ENCODE measurements at regions not wholly inside any gene's neighbourhood (a gene's known extent, or its start where the extent isn't known, plus 50 kb on each side); places are given as distances from the start of the nearest gene placed in this dataset.

- no peak for TF ChIP-seq EZH2phosphoT487 (IDR thresholded peaks at IDR 0.05; ENCODE audit: borderline replicate concordance, low read length)
- TF ChIP-seq CTCF (IDR thresholded peaks at IDR 0.05; ENCODE audit: low read depth, low read length, poor library complexity, severe bottlenecking), result no peak
- Histone ChIP-seq H4K20me1 (ENCODE audit: control insufficient read depth, insufficient read depth, low read depth, low read length) (no peaks in the 10 kb centered on the region), H3F3A (ENCODE audit: control insufficient read depth, insufficient read depth) (no peaks in the 10 kb centered on the region), H3K79me2 (ENCODE audit: control insufficient read depth, low read length) (no peaks in the 10 kb centered on the region), H3K4me2 (ENCODE audit: low read length) (no peak overlapping the region), H3K4me1 (ENCODE audit: control insufficient read depth, low read length) (no peaks in the 10 kb centered on the region), H3K27me3 (ENCODE audit: control insufficient read depth, low read length) (no peaks in the 10 kb centered on the region), H3K9me3 (ENCODE audit: control insufficient read depth, insufficient read depth, low read length) (no peaks in the 10 kb centered on the region), H3K27ac (ENCODE audit: low read depth, low read length) (no peak overlapping the region), H3K36me3 (ENCODE audit: control insufficient read depth, low read length) (no peaks in the 10 kb centered on the region), H3K4me3 (ENCODE audit: low read length) (no peak overlapping the region), H3K9me2 (replicated peaks; ENCODE audit: control insufficient read depth, low read length) (no peaks in the 10 kb centered on the region)
These were observed 1239.7 kb upstream of the CELF4 start for GRCh38 chr18:38805256-38805655.

- no peaks in the 10 kb centered on the region for H3K79me2 ChIP-seq (ENCODE audit: control insufficient read depth, low read length)
- no peaks in the 10 kb centered on the region for H4K20me1 ChIP-seq (ENCODE audit: control insufficient read depth, insufficient read depth, low read depth, low read length)
- no peaks in the 10 kb centered on the region for H3K9me2 ChIP-seq (replicated peaks; ENCODE audit: control insufficient read depth, low read length)
- no peaks in the 10 kb centered on the region for H3K27me3 ChIP-seq (ENCODE audit: control insufficient read depth, low read length)
- no peak overlapping the region for H3K27ac ChIP-seq (ENCODE audit: low read depth, low read length)
- no peaks in the 10 kb centered on the region for H3K9me3 ChIP-seq (ENCODE audit: control insufficient read depth, insufficient read depth, low read length)
- H3K4me1 ChIP-seq (ENCODE audit: control insufficient read depth, low read length), result no peaks in the 10 kb centered on the region
- no peak overlapping the region for H3K4me3 ChIP-seq (ENCODE audit: low read length)
- TF ChIP-seq CTCF (IDR thresholded peaks at IDR 0.05; ENCODE audit: low read depth, low read length, poor library complexity, severe bottlenecking) (no peak), EZH2phosphoT487 (IDR thresholded peaks at IDR 0.05; ENCODE audit: borderline replicate concordance, low read length) (no peak)
- no peaks in the 10 kb centered on the region for H3K36me3 ChIP-seq (ENCODE audit: control insufficient read depth, low read length)
- no peaks in the 10 kb centered on the region for H3F3A ChIP-seq (ENCODE audit: control insufficient read depth, insufficient read depth)
- no peak overlapping the region for H3K4me2 ChIP-seq (ENCODE audit: low read length)
These were observed 1236.0 kb upstream of the CELF4 start for GRCh38 chr18:38801640-38802039.

- Histone ChIP-seq H3F3A (ENCODE audit: control insufficient read depth, insufficient read depth) (no peaks in the 10 kb centered on the region), H4K20me1 (ENCODE audit: control insufficient read depth, insufficient read depth, low read depth, low read length) (no peaks in the 10 kb centered on the region), H3K4me2 (ENCODE audit: low read length) (no peak overlapping the region), H3K36me3 (ENCODE audit: control insufficient read depth, low read length) (no peaks in the 10 kb centered on the region), H3K9me3 (ENCODE audit: control insufficient read depth, insufficient read depth, low read length) (no peaks in the 10 kb centered on the region), H3K4me3 (ENCODE audit: low read length) (no peak overlapping the region), H3K9me2 (replicated peaks; ENCODE audit: control insufficient read depth, low read length) (no peaks in the 10 kb centered on the region), H3K4me1 (ENCODE audit: control insufficient read depth, low read length) (no peaks in the 10 kb centered on the region), H3K27me3 (ENCODE audit: control insufficient read depth, low read length) (no peaks in the 10 kb centered on the region), H3K27ac (ENCODE audit: low read depth, low read length) (no peak overlapping the region), H3K79me2 (ENCODE audit: control insufficient read depth, low read length) (no peaks in the 10 kb centered on the region)
- no peak for TF ChIP-seq CTCF (IDR thresholded peaks at IDR 0.05; ENCODE audit: low read depth, low read length, poor library complexity, severe bottlenecking)
- TF ChIP-seq EZH2phosphoT487 (IDR thresholded peaks at IDR 0.05; ENCODE audit: borderline replicate concordance, low read length), result no peak
These were observed 1231.2 kb upstream of the CELF4 start for GRCh38 chr18:38796762-38797161.

- H3K4me3 ChIP-seq (ENCODE audit: low read length), result no peak overlapping the region
- no peak overlapping the region for H3K27ac ChIP-seq (ENCODE audit: low read depth, low read length)
- H3K4me2 ChIP-seq (ENCODE audit: low read length), result no peak overlapping the region
- H3K9me2 ChIP-seq (replicated peaks; ENCODE audit: control insufficient read depth, low read length), result no peaks in the 10 kb centered on the region
- H4K20me1 ChIP-seq (ENCODE audit: control insufficient read depth, insufficient read depth, low read depth, low read length), result no peaks in the 10 kb centered on the region
- no peaks in the 10 kb centered on the region for H3K79me2 ChIP-seq (ENCODE audit: control insufficient read depth, low read length)
- H3K4me1 ChIP-seq (ENCODE audit: control insufficient read depth, low read length), result no peaks in the 10 kb centered on the region
- H3K27me3 ChIP-seq (ENCODE audit: control insufficient read depth, low read length), result no peaks in the 10 kb centered on the region
- H3K9me3 ChIP-seq (ENCODE audit: control insufficient read depth, insufficient read depth, low read length), result no peaks in the 10 kb centered on the region
- TF ChIP-seq CTCF (IDR thresholded peaks at IDR 0.05; ENCODE audit: low read depth, low read length, poor library complexity, severe bottlenecking), result no peak
- no peak for TF ChIP-seq EZH2phosphoT487 (IDR thresholded peaks at IDR 0.05; ENCODE audit: borderline replicate concordance, low read length)
- H3F3A ChIP-seq (ENCODE audit: control insufficient read depth, insufficient read depth), result no peaks in the 10 kb centered on the region
- no peaks in the 10 kb centered on the region for H3K36me3 ChIP-seq (ENCODE audit: control insufficient read depth, low read length)
These were observed 1227.1 kb upstream of the CELF4 start for GRCh38 chr18:38792731-38793130.

Data from DOHH2 (cell line).